Upper lobe of left lung (tissue), 6 donors: ENCODE measurements at regions not wholly inside any gene's neighbourhood (a gene's known extent, or its start where the extent isn't known, plus 50 kb on each side); places are given as distances from the start of the nearest gene placed in this dataset.

ENCODE experiments used
- ATAC-seq, 2 donors: fragments of 200-7000 bp; cut with Tn5 transposase; one replicate each; pipeline ENCODE4 v1.9.1; 2022; ENCODE audit warnings: mild to moderate bottlenecking in 2 of 2, moderate library complexity in 2 of 2; ENCODE audit not compliant: low FRiP score in 2 of 2
- DNase-seq, 2 donors: peaks; one replicate each; pipeline ENCODE4 v3.0.0-alpha.2; 2019 to 2020
- H3K27ac ChIP-seq, 4 donors: fragments of 200-600 bp; sonication (generic); one replicate each; pipeline ENCODE4 v1.5.1; 2016 to 2019
- H3K27me3 ChIP-seq, 4 donors: fragments of 200-600 bp; sonication (generic); one replicate each; pipeline ENCODE4 v1.5.1; 2017 to 2019
- H3K36me3 ChIP-seq, 4 donors: fragments of 200-600 bp; sonication (generic); one replicate each; pipeline ENCODE4 v1.5.1; 2016 to 2019
- H3K4me1 ChIP-seq, 4 donors: fragments of 200-600 bp; sonication (generic); one replicate each; pipeline ENCODE4 v1.5.1; 2018 to 2019
- H3K4me3 ChIP-seq, 4 donors: fragments of 200-600 bp; sonication (generic); one replicate each; pipeline ENCODE4 v1.5.1; 2017 to 2019; ENCODE audit warnings: mild to moderate bottlenecking in 2 of 4, moderate library complexity in 1 of 4
- H3K9me3 ChIP-seq, 4 donors: fragments of 200-600 bp; sonication (generic); one replicate each; pipeline ENCODE4 v1.5.1; 2018 to 2019
- EP300 ChIP-seq, 4 donors: sonication (generic); formaldehyde crosslinking; IDR thresholded peaks; one replicate each; pipeline ENCODE4 v1.5.1; 2017; ENCODE audit warnings: antibody characterized with exemption in 4 of 4, control low read depth in 2 of 4
- POLR2A ChIP-seq, 4 donors: fragments of 450-650 bp; IDR thresholded peaks; one replicate each; pipeline ENCODE4 v1.5.1; 2016 to 2017; ENCODE audit warnings: antibody characterized with exemption in 4 of 4, mild to moderate bottlenecking in 2 of 4
- POLR2AphosphoS5 ChIP-seq, 2 donors: sonication (generic); formaldehyde crosslinking; IDR thresholded peaks; one replicate each; pipeline ENCODE4 v1.5.1; 2017; ENCODE audit warnings: antibody characterized with exemption in 2 of 2
- WGBS, 2 donors: methylation state at CpG; one replicate each; pipeline ENCODE4 v1.1.5; 2017 to 2018; 5-methylcytosine and 5-hydroxymethylcytosine counted together
- TF ChIP-seq, protein P1 (sequence below), 6 experiments: fragments of 450-650 bp in 4 of 6; fragments of 200-600 bp in 2 of 6; sonication (generic) in 2 of 6; IDR thresholded peaks; one replicate each; pipeline ENCODE4 v1.5.1; 2016 to 2019; ENCODE audit warnings: antibody characterized with exemption in 6 of 6
- donor health status: DM: no; HTN: no; CAD: no; lungs with moderate emphysema.
- donor health status: DM: no; HTN: yes; CAD: no; lungs with severe emphysema.

DNA sequence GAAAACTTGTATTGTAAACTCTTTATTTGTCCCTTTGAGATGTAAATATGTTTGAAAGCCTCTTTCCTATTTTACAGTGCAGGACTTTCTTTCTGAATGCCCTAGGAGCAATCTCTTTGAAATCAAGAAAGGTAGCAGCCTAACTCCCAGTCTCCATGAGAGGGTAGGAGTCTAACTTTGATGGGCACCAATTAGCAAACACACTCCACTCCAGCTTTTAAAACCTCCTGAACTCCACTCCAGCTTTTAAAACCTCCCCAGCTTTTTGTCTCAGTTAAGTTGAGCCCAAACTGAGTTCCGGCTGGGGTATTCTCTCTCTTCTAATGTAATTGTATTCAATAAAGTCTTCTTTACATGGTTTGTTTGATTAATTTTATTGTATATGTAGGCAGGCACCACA lies 493.7 kb upstream of the CDH7 start:
- DNase-seq (no peak), ATAC-seq (no peak)
- Histone ChIP-seq H3K27me3 (no peaks in the 10 kb centered on the region), H3K27ac (no peak overlapping the region), H3K9me3 (no peaks in the 10 kb centered on the region), H3K4me1 (no peaks in the 10 kb centered on the region), H3K36me3 (no peaks in the 10 kb centered on the region), H3K4me3 (no peak overlapping the region)
- TF ChIP-seq EP300 (IDR thresholded peaks at IDR 0.05) (no peak), POLR2A (IDR thresholded peaks at IDR 0.05) (no peak), POLR2AphosphoS5 (IDR thresholded peaks at IDR 0.05) (no peak)
- TF ChIP-seq, protein P1, sequence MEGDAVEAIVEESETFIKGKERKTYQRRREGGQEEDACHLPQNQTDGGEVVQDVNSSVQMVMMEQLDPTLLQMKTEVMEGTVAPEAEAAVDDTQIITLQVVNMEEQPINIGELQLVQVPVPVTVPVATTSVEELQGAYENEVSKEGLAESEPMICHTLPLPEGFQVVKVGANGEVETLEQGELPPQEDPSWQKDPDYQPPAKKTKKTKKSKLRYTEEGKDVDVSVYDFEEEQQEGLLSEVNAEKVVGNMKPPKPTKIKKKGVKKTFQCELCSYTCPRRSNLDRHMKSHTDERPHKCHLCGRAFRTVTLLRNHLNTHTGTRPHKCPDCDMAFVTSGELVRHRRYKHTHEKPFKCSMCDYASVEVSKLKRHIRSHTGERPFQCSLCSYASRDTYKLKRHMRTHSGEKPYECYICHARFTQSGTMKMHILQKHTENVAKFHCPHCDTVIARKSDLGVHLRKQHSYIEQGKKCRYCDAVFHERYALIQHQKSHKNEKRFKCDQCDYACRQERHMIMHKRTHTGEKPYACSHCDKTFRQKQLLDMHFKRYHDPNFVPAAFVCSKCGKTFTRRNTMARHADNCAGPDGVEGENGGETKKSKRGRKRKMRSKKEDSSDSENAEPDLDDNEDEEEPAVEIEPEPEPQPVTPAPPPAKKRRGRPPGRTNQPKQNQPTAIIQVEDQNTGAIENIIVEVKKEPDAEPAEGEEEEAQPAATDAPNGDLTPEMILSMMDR (IDR thresholded peaks at IDR 0.05), result no peak
- 76 to 85% methylated on average over 1 of the region's 1 CpG for WGBS, 2 donors

GRCh38 chr18:65255417-65255816 lies 495.4 kb upstream of the CDH7 start:
- Histone ChIP-seq H3K4me3 (no peak overlapping the region), H3K27me3 (no peaks in the 10 kb centered on the region), H3K36me3 (no peaks in the 10 kb centered on the region), H3K9me3 (no peaks in the 10 kb centered on the region), H3K27ac (no peak overlapping the region), H3K4me1 (no peaks in the 10 kb centered on the region)
- DNase-seq, result no peak
- WGBS, 2 donors, result 75 to 90% methylated on average over 2 of the region's 2 CpGs
- no peak for ATAC-seq
- no peak for TF ChIP-seq POLR2AphosphoS5 (IDR thresholded peaks at IDR 0.05)
- TF ChIP-seq POLR2A (IDR thresholded peaks at IDR 0.05), result no peak
- TF ChIP-seq, protein P1 (IDR thresholded peaks at IDR 0.05), result no peak
- TF ChIP-seq EP300 (IDR thresholded peaks at IDR 0.05), result no peak

GRCh38 chr18:65239787-65240186 lies 511.0 kb upstream of the CDH7 start:
- no peaks in the 10 kb centered on the region for H3K27me3 ChIP-seq

DNA sequence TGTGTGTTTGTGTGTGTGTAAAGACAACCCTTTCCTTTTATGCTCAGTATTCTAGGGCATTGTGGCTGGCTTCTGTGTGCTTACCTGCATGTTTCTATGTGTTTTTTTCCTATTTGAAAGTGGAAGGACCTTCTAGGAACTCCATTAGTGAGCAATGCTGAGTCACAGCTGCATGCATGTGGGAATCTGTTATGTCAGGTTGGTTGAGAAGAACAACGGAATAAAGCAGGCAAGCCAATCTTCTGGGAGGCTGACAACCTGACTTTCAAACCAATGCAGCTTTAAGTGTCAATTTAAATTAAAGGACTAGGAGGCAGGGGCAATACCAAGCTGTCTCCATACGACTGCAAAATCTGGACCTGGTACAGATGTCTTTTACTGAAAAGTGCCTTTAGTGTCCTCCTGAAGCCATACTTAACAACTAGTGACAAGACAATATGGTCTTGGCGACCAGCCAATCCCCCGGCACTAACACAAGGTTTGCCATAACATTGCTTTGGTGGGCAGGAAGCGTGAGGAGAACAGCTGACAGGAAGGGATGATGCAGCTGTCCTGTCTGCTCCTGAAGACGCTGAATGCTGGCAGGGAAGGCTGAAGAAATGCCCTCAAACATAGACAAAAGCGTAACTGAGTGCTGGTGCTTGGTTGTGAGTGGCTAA lies 514.7 kb upstream of the CDH7 start:
- Histone ChIP-seq H3K4me1 (no peaks in the 10 kb centered on the region), H3K4me3 (no peak overlapping the region), H3K9me3 (no peaks in the 10 kb centered on the region), H3K27ac (no peak overlapping the region), H3K36me3 (no peaks in the 10 kb centered on the region), H3K27me3 (no peaks in the 10 kb centered on the region)
- DNase-seq (peak in 1 of 2 donors; percentile 24), ATAC-seq (no peak)
- TF ChIP-seq POLR2A (IDR thresholded peaks at IDR 0.05) (no peak), POLR2AphosphoS5 (IDR thresholded peaks at IDR 0.05) (peak in 1 of 2 donors; percentile 50)
- 18 to 22% methylated on average over 7 of the region's 7 CpGs for WGBS, 2 donors

More at GRCh38 chr18:65239787-65240186, 511.0 kb upstream of the CDH7 start:
- H3K4me3 ChIP-seq, result no peak overlapping the region
- H3K27ac ChIP-seq, result no peak overlapping the region
- DNase-seq (no peak), ATAC-seq (no peak)
- WGBS, 2 donors, result 88 to 92% methylated on average over 1 of the region's 1 CpG
- H3K4me1 ChIP-seq, result no peaks in the 10 kb centered on the region
- H3K9me3 ChIP-seq, result no peaks in the 10 kb centered on the region
- no peak for TF ChIP-seq EP300 (IDR thresholded peaks at IDR 0.05)
- no peak for TF ChIP-seq POLR2A (IDR thresholded peaks at IDR 0.05)
- TF ChIP-seq, protein P1 (IDR thresholded peaks at IDR 0.05), result no peak
- TF ChIP-seq POLR2AphosphoS5 (IDR thresholded peaks at IDR 0.05), result no peak
- H3K36me3 ChIP-seq, result no peaks in the 10 kb centered on the region

DNA sequence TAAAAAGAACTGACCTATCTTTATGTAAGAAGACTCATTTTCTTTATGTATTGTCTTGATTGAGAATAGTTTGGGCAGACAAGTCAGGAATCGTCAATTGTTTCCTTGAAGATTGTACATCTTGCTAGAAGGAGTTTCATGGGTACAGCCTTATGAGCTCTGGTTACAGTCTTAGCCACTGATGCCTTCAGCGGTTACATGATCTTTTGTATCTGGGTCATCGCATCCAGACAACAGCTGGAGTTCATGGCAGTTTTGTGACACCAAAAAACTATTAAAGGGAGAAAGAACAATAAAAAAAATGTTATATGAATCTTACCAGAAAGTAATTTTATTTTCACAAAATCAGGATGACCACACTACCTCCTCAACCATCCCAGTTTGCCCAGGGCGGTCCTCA lies 520.5 kb upstream of the CDH7 start:
- TF ChIP-seq EP300 (IDR thresholded peaks at IDR 0.05) (no peak), POLR2A (IDR thresholded peaks at IDR 0.05) (no peak), POLR2AphosphoS5 (IDR thresholded peaks at IDR 0.05) (no peak)
- TF ChIP-seq, protein P1 (IDR thresholded peaks at IDR 0.05), result no peak
- ATAC-seq (no peak), DNase-seq (no peak)
- WGBS, 2 donors, result 91 to 93% methylated on average over 4 of the region's 4 CpGs
- H3K4me1 ChIP-seq, result no peaks in the 10 kb centered on the region
- H3K27me3 ChIP-seq, result no peaks in the 10 kb centered on the region
- no peaks in the 10 kb centered on the region for H3K36me3 ChIP-seq
- no peak overlapping the region for H3K4me3 ChIP-seq
- H3K9me3 ChIP-seq, result no peaks in the 10 kb centered on the region
- H3K27ac ChIP-seq, result no peak overlapping the region
